ENCODE measurements at regions not wholly inside any gene's neighbourhood (a gene's known extent, or its start where the extent isn't known, plus 50 kb on each side); places are given as distances from the start of the nearest gene placed in this dataset.
A peak's percentile ranks its signal among the peaks of the same experiment; 100 is the strongest.

DNA sequence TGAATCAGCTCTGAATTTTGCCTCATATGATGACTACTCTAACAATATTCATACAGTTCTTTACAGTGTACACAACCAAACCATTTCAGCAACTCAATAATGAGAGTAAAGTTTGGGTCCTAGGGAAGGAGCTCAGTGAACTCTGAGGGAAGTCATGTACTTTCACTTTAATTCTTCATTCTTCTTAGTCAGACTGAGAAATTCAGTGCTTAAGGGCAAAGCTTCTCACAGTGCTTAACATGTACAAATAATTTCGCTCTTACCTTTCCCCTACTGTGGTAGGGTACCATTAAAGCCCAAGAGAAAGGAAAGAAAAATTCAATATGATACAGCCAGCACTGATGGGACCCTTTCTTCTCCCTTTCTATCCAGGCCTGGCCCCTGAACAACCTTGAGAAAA is 435.0 kb downstream of the NELL2 start:
- ChIA-PET RAD21 (ENCODE audit: unreplicated experiment) (interaction anchor here (0.5 to 1.7 kb wide), 8 partner anchors 9 to 123 kb away, joined by 3 to 18 read pairs (median 4); no protein-coding TSS in a partner anchor), SMC1A (ENCODE audit: uncharacterized antibody, unreplicated experiment) (interaction anchor here (0.6 to 3.7 kb wide), 4 partner anchors 12 to 426 kb away, joined by 3 to 51 read pairs (median 4); no protein-coding TSS in a partner anchor), POLR2A (interaction anchor here (1.2 to 1.4 kb wide), 2 partner anchors 9 to 11 kb away, joined by 4 to 10 read pairs; no protein-coding TSS in a partner anchor), CTCF (interaction anchor here (0.7 to 1.2 kb wide), 3 partner anchors 9 to 18 kb away, joined by 3 to 4 read pairs (median 3); no protein-coding TSS in a partner anchor)
- no peaks in the 10 kb centered on the region for H3K36me3 ChIP-seq (ENCODE audit: control insufficient read depth in 2 of 2, insufficient read depth in 2 of 2, low read length in 1 of 2)
- no peak overlapping the region; the same call in 1 of the 2 replicates for H3K9ac ChIP-seq (ENCODE audit: control insufficient read depth, insufficient read depth, low read length)
- no peaks in the 10 kb centered on the region for H3K79me2 ChIP-seq (ENCODE audit: control insufficient read depth, insufficient read depth, low read length)
- no peaks in the 10 kb centered on the region for H3K27me3 ChIP-seq (replicated peaks in 1 of 2; ENCODE audit: control insufficient read depth in 2 of 2, insufficient read depth in 2 of 2, low read length in 1 of 2)
- BruUV-seq (replicated peaks) = no TSS peak
- H3K4me1 ChIP-seq (ENCODE audit: control insufficient read depth, insufficient read depth, low read length) = peaks cover 10% of the 10 kb centered on the region
- H2AFZ ChIP-seq (ENCODE audit: control insufficient read depth, low read depth, low read length) = no peak overlapping the region; the same call in 1 of the 2 replicates
- ATAC-seq = peak; percentile 74
- no peaks in the 10 kb centered on the region for H4K20me1 ChIP-seq (ENCODE audit: control insufficient read depth, insufficient read depth)
- H3K9me3 ChIP-seq (replicated peaks; ENCODE audit: control insufficient read depth, insufficient read depth, low read length) = no peaks in the 10 kb centered on the region
- WGBS (ENCODE audit: insufficient coverage, insufficient replicate concordance, low lambda C conversion rate, missing lambda C conversion rate) = 0% methylated on average over 1 of the region's 1 CpG
- no peak overlapping the region for H3K4me3 ChIP-seq
- H3K27ac ChIP-seq (ENCODE audit: control insufficient read depth, insufficient read depth) = peak overlapping the region; percentile 50
- peak; percentile 60 for DNase-seq (ENCODE audit: low read depth, low spot score)
- 0 out of 2 replicates have a peak overlapping the region, but pooled peaks have one; percentile 1 for H3K4me2 ChIP-seq (ENCODE audit: control insufficient read depth, insufficient read depth)
- intact Hi-C loops (cut with micrococcal nuclease; ENCODE audit: unreplicated experiment) (no loop called here), in situ Hi-C loops (cut with MboI) (no loop called here)
- peak; percentile 70 for FAIRE-seq
- no peak for TF ChIP-seq KDM1A (IDR thresholded peaks at IDR 0.05; ENCODE audit: borderline replicate concordance)
- TF ChIP-seq PML (IDR thresholded peaks at IDR 0.05; ENCODE audit: low read length) = no peak
- TF ChIP-seq SP1 (IDR thresholded peaks at IDR 0.05; ENCODE audit: low read depth, low read length) = no peak
- TF ChIP-seq NFIC (IDR thresholded peaks at IDR 0.05; ENCODE audit: low read depth, low read length) = peak; percentile 64; the same call in 1 of the 2 replicates
- no peak for TF ChIP-seq E2F8 (IDR thresholded peaks at IDR 0.05; ENCODE audit: low read depth, partially characterized antibody)
- no peak for TF ChIP-seq YY1 (IDR thresholded peaks at IDR 0.05; ENCODE audit: low read depth, low read length)
- no peak for TF ChIP-seq CREB1 (IDR thresholded peaks at IDR 0.05; ENCODE audit: low read depth)
- TF ChIP-seq MYC (IDR thresholded peaks at IDR 0.05; ENCODE audit: insufficient read depth, insufficient read length, insufficient replicate concordance, low read length, severe bottlenecking) = no peak
- no peak for TF ChIP-seq JUND (IDR thresholded peaks at IDR 0.05; ENCODE audit: low read depth, low read length)
- TF ChIP-seq NFXL1 (IDR thresholded peaks at IDR 0.05; ENCODE audit: borderline replicate concordance) = no peak
- TF ChIP-seq SMARCA5 (IDR thresholded peaks at IDR 0.05) = 0 out of 2 replicates have a peak, but pooled peaks have one; percentile 20
- TF ChIP-seq IKZF2 (IDR thresholded peaks at IDR 0.05) = peak in 1 of 2 experiments; percentile 33; a peak in 2 of 4 replicates
- TF ChIP-seq LARP7 (IDR thresholded peaks at IDR 0.05) = no peak
- TF ChIP-seq, protein P1, sequence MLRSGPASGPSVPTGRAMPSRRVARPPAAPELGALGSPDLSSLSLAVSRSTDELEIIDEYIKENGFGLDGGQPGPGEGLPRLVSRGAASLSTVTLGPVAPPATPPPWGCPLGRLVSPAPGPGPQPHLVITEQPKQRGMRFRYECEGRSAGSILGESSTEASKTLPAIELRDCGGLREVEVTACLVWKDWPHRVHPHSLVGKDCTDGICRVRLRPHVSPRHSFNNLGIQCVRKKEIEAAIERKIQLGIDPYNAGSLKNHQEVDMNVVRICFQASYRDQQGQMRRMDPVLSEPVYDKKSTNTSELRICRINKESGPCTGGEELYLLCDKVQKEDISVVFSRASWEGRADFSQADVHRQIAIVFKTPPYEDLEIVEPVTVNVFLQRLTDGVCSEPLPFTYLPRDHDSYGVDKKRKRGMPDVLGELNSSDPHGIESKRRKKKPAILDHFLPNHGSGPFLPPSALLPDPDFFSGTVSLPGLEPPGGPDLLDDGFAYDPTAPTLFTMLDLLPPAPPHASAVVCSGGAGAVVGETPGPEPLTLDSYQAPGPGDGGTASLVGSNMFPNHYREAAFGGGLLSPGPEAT (IDR thresholded peaks at IDR 0.05; ENCODE audit: low read depth) = 0 out of 2 replicates have a peak, but pooled peaks have one; percentile 17
- TF ChIP-seq, protein P2, sequence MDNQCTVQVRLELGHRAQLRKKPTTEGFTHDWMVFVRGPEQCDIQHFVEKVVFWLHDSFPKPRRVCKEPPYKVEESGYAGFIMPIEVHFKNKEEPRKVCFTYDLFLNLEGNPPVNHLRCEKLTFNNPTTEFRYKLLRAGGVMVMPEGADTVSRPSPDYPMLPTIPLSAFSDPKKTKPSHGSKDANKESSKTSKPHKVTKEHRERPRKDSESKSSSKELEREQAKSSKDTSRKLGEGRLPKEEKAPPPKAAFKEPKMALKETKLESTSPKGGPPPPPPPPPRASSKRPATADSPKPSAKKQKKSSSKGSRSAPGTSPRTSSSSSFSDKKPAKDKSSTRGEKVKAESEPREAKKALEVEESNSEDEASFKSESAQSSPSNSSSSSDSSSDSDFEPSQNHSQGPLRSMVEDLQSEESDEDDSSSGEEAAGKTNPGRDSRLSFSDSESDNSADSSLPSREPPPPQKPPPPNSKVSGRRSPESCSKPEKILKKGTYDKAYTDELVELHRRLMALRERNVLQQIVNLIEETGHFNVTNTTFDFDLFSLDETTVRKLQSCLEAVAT (IDR thresholded peaks at IDR 0.05) = no peak
- peak in 1 of 2 experiments; percentile 50; a peak in 1 of 4 replicates for TF ChIP-seq EP300 (IDR thresholded peaks at IDR 0.05; ENCODE audit: borderline replicate concordance in 1 of 2, control insufficient read depth in 1 of 2, low read depth in 2 of 2, low read length in 2 of 2)
- TF ChIP-seq MTA2 (IDR thresholded peaks at IDR 0.05; ENCODE audit: low read depth) = 0 out of 2 replicates have a peak, but pooled peaks have one; percentile 31
- no peak for TF ChIP-seq STAT1 (conservative IDR thresholded peaks at IDR 0.05)
- no peak for TF ChIP-seq KLF5 (IDR thresholded peaks at IDR 0.05; ENCODE audit: partially characterized antibody)

Measured in GM12878 (cell line).